AG04450 (cell line): ENCODE measurements at regions not wholly inside any gene's neighbourhood (a gene's known extent, or its start where the extent isn't known, plus 50 kb on each side); places are given as distances from the start of the nearest gene placed in this dataset.

Experiments
- CTCF ChIA-PET: fragments of 300-600, 350-600 bp; formaldehyde crosslinking; extraction: SDS; loops from one replicate; lab custom pipeline; 2022; ENCODE audit warnings: antibody characterized with exemption, inconsistent platforms; lab: Charles Lee
- POLR2A ChIA-PET: fragments of 350-600 bp; formaldehyde crosslinking; extraction: SDS; loops from one replicate; lab custom pipeline; 2021; ENCODE audit warnings: antibody characterized with exemption, inconsistent platforms; lab: Yijun Ruan, JAX
- DNase-seq: peaks from one replicate; pipeline ENCODE4 v3.0.0-alpha.2; 2011; ENCODE audit warnings: low read depth, low spot score
- H3K27ac ChIP-seq: one replicate; pipeline ENCODE4 v1.5.1; 2012; ENCODE audit warnings: low read depth, low read length, control low read depth
- H3K27me3 ChIP-seq: one replicate; pipeline ENCODE4 v1.6.0; 2012; ENCODE audit warnings: low read length; ENCODE audit not compliant: control insufficient read depth, insufficient read depth
- H3K4me3 ChIP-seq: 2 replicates; pipeline ENCODE4 v1.5.1; 2011; ENCODE audit warnings: mild to moderate bottlenecking, low read depth, low read length, control low read depth
- H3K9me3 ChIP-seq: 2 replicates; pipeline ENCODE4 v1.5.1; 2012; ENCODE audit warnings: low read length; ENCODE audit not compliant: control insufficient read depth, insufficient read depth
- TF ChIP-seq, protein P1 (sequence below): IDR thresholded peaks from 2 replicates; pipeline ENCODE4 v1.5.1; 2011; ENCODE audit warnings: low read depth, low read length, control low read depth, inconsistent platforms

DNA sequence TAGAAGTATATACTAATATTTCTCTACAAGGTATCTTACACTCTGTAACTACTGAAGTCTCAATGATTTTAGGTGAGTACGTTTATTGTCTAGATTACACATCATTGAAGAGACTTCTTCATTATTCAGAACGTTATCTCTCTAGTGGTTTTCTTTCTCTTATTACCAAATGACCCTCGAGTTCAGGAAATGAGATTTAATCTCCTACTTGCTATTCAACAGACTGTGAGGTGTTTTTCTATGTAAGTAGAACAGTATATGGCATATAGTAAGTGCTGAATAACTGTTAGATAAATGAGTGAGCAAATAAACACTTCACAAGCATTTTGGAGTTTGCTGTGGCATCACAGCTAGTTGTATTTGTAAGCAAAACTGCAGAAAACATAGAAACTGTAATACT is 947.2 kb upstream of the SLC39A10 start:
- no peak for DNase-seq
- ChIA-PET POLR2A (no interaction called here), CTCF (no interaction called here)
- H3K27ac ChIP-seq = no peak overlapping the region
- no peak overlapping the region for H3K4me3 ChIP-seq
- no peaks in the 10 kb centered on the region for H3K27me3 ChIP-seq
- TF ChIP-seq, protein P1, sequence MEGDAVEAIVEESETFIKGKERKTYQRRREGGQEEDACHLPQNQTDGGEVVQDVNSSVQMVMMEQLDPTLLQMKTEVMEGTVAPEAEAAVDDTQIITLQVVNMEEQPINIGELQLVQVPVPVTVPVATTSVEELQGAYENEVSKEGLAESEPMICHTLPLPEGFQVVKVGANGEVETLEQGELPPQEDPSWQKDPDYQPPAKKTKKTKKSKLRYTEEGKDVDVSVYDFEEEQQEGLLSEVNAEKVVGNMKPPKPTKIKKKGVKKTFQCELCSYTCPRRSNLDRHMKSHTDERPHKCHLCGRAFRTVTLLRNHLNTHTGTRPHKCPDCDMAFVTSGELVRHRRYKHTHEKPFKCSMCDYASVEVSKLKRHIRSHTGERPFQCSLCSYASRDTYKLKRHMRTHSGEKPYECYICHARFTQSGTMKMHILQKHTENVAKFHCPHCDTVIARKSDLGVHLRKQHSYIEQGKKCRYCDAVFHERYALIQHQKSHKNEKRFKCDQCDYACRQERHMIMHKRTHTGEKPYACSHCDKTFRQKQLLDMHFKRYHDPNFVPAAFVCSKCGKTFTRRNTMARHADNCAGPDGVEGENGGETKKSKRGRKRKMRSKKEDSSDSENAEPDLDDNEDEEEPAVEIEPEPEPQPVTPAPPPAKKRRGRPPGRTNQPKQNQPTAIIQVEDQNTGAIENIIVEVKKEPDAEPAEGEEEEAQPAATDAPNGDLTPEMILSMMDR = no peak
- H3K9me3 ChIP-seq = peaks cover 5% of the 10 kb centered on the region; the same call in 1 of the 2 replicates

DNA sequence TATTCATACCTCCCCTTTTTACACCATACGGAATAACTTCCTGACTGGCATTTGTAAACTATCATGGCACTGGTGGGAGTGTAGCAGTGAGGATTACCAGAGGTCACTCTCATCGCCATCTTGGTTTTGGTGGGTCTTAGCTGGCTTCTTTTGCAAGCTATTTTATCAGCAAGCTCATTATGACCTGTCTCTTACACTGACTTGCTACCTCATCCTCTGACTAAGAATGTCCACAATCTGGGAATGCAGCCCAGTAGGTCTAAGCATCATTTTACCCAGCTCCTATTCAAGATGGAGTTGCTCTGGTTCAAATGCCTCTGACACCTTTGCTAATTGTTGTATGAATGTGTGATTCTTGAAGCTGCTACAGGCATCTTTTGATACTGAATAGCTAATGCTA is 950.8 kb upstream of the SLC39A10 start:
- Histone ChIP-seq H3K27ac (no peak overlapping the region), H3K4me3 (no peak overlapping the region), H3K9me3 (no peaks in the 10 kb centered on the region), H3K27me3 (no peaks in the 10 kb centered on the region)
- TF ChIP-seq, protein P1 = no peak
- ChIA-PET POLR2A (no interaction called here), CTCF (no interaction called here)
- DNase-seq = no peak

DNA sequence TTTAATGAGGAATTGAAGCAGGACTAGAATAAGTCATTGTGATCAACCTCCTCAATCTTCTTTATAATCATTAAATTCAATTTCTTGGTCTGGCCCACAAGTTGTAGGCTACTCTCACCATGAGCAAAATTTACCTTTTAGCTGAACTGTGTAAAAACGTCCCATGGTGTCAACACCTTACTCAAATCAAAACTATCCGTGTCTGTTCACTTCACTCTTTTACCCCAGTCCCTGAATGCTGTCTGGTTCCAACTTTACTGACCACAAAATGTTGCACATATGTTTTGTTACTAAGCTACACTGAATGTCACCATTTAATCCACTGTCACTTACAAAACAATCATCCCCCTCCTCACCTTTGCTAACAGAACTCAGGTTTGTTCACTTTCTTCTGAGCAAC is 951.6 kb upstream of the SLC39A10 start:
- Histone ChIP-seq H3K27ac (no peak overlapping the region), H3K4me3 (no peak overlapping the region), H3K27me3 (no peaks in the 10 kb centered on the region), H3K9me3 (no peaks in the 10 kb centered on the region)
- ChIA-PET CTCF (no interaction called here), POLR2A (no interaction called here)
- DNase-seq = no peak
- TF ChIP-seq, protein P1 = no peak

DNA sequence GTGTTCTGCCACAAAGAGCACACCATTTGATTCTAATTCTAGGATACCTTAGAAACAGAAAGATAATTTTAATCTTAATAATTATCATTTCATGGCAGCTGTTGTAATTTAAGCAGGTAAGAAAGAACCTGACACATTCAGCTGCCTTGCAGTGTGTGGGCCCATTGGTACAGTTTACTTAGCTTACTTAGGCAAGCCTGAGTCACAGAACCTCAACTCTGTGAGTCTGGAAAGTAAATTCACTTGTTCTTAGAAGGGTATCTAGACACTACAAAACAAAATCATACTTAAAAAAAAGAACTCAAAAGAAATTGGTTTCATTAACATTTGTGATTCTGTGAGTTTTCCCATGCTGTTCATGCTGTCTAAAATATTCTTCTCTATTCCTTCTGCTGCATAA is 956.3 kb upstream of the SLC39A10 start:
- Histone ChIP-seq H3K9me3 (no peaks in the 10 kb centered on the region; the same call in 1 of the 2 replicates), H3K27me3 (no peaks in the 10 kb centered on the region), H3K27ac (no peak overlapping the region), H3K4me3 (no peak overlapping the region)
- TF ChIP-seq, protein P1 = no peak
- no peak for DNase-seq
- ChIA-PET CTCF (no interaction called here), POLR2A (no interaction called here)

DNA sequence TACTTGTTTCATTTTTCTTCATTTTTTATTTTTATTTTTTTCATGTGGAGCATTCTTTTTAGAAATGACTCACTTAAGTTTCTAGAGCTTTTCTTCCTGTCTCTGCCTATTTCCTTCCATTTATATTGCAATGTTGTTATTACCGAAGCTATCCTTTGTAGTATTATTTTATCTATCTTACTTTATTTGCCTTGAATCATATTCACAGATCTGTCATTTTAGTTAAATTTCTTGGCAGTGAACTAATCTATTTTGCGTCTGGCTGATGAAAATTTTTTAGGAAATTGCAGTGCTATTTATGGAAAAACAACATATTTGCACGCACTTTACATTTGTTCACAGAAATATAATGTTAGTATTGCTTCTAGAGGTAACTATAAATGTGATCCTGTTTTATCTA is 956.9 kb upstream of the SLC39A10 start:
- POLR2A ChIA-PET = no interaction called here
- CTCF ChIA-PET = no interaction called here

More for the DNA sequence above, 956.9 kb upstream of the SLC39A10 start:
- no peak for DNase-seq
- no peaks in the 10 kb centered on the region; the same call in 1 of the 2 replicates for H3K9me3 ChIP-seq
- TF ChIP-seq, protein P1 = no peak
- H3K27me3 ChIP-seq = no peaks in the 10 kb centered on the region
- no peak overlapping the region for H3K4me3 ChIP-seq
- H3K27ac ChIP-seq = no peak overlapping the region
